ENCODE measurements at regions not wholly inside any gene's neighbourhood (a gene's known extent, or its start where the extent isn't known, plus 50 kb on each side); places are given as distances from the start of the nearest gene placed in this dataset.

DNA sequence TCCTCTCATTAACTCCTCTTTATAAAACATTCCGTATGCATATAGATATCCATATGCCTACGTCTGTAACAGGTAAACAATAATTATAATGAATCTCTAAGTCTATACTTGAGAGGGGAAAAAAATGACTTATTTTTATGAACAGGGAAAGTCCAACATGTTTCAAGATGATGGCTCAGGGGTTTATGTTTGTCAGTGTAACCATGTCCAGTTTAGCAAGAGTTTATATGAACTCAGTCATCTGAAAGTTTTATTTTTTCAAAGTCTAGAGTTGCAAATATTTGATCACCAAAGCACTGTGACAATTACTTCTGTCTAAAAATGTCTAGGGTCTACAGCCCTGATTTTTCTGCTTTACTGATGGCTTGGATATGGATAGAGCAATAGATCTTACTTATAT, 559.4 kb upstream of the KCNMB2 start:
- H3K9me3 Mint-ChIP-seq (ENCODE audit: low read depth) = no peaks in the 10 kb centered on the region
- no peaks in the 10 kb centered on the region for H3K36me3 Mint-ChIP-seq (ENCODE audit: low read depth)
- TF ChIP-seq, protein P1, sequence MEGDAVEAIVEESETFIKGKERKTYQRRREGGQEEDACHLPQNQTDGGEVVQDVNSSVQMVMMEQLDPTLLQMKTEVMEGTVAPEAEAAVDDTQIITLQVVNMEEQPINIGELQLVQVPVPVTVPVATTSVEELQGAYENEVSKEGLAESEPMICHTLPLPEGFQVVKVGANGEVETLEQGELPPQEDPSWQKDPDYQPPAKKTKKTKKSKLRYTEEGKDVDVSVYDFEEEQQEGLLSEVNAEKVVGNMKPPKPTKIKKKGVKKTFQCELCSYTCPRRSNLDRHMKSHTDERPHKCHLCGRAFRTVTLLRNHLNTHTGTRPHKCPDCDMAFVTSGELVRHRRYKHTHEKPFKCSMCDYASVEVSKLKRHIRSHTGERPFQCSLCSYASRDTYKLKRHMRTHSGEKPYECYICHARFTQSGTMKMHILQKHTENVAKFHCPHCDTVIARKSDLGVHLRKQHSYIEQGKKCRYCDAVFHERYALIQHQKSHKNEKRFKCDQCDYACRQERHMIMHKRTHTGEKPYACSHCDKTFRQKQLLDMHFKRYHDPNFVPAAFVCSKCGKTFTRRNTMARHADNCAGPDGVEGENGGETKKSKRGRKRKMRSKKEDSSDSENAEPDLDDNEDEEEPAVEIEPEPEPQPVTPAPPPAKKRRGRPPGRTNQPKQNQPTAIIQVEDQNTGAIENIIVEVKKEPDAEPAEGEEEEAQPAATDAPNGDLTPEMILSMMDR (IDR thresholded peaks at IDR 0.05) = no peak
- H3K4me1 Mint-ChIP-seq (ENCODE audit: low read depth) = peaks cover 38% of the 10 kb centered on the region
- H3K4me3 Mint-ChIP-seq (ENCODE audit: unreplicated experiment) = no peak overlapping the region
- H3K27ac Mint-ChIP-seq (ENCODE audit: unreplicated experiment) = peak overlapping the region; percentile 1
- no peaks in the 10 kb centered on the region for H3K27me3 Mint-ChIP-seq (ENCODE audit: low read depth)
- DNase-seq (ENCODE audit: low spot score) = no peak

DNA sequence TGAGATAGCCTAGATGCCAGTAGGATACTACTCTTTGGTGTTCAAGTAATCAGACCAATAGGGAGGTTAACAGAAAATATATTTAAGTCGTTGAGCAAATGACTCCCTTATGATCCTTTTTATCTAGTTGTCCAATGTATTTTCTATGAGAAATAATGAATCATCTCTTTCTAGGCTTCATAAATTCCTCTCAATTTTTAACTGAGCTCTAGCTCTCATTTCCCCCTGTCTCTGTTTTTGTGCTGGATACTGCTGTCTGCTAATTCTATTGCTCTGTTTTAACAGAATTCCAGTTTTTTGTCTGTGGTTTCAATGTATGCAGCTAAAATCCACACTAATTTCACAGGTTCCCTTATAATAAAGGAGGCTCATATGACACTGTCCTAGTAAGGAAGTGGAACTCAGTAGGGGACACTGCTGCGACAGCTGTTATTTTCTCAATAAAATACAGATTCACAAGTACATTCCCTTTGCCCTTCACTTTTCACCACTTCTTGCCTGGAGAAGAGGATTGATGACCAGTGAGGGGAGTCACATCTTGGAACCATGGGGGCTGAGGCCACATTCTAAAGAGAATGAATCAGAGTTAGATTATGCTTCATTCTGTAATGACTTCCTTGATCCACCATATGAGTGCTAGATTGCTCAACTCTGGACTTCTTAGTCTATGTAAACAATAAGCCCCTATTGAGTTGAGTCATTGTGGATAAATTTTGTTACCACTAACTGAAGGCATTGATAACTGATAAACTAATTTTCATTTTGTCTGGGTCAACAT, 558.7 kb upstream of the KCNMB2 start:
- no peaks in the 10 kb centered on the region for H3K36me3 Mint-ChIP-seq (ENCODE audit: low read depth)
- H3K27ac Mint-ChIP-seq (ENCODE audit: unreplicated experiment) = peak overlapping the region; percentile 87
- DNase-seq (ENCODE audit: low spot score) = no peak
- H3K27me3 Mint-ChIP-seq (ENCODE audit: low read depth) = no peaks in the 10 kb centered on the region
- no peak overlapping the region for H3K4me3 Mint-ChIP-seq (ENCODE audit: unreplicated experiment)
- peaks cover 44% of the 10 kb centered on the region for H3K4me1 Mint-ChIP-seq (ENCODE audit: low read depth)
- H3K9me3 Mint-ChIP-seq (ENCODE audit: low read depth) = no peaks in the 10 kb centered on the region
- TF ChIP-seq, protein P1 (IDR thresholded peaks at IDR 0.05) = no peak

DNA sequence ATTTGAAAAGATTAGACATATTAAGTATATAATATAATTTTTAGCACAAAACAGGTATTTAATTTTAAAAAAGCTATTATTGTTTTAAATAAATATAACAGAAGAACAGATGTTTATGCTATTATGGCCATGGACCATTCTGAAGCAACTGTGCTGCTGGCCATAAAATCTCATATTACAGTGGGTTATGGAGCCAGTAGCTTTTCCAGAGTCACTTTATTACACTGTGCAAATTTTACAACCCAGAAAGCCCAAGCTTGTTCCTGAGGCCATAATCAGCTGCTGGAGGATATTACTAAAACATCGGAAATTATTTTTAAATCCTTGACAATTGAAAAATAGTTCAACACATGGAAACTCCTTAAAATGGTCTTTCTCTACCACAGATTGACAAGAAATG, 557.3 kb upstream of the KCNMB2 start:
- Mint-ChIP-seq H3K36me3 (ENCODE audit: low read depth) (no peaks in the 10 kb centered on the region), H3K4me1 (ENCODE audit: low read depth) (peaks cover 33% of the 10 kb centered on the region), H3K27ac (ENCODE audit: unreplicated experiment) (no peak overlapping the region), H3K9me3 (ENCODE audit: low read depth) (no peaks in the 10 kb centered on the region), H3K27me3 (ENCODE audit: low read depth) (no peaks in the 10 kb centered on the region), H3K4me3 (ENCODE audit: unreplicated experiment) (no peak overlapping the region)
- DNase-seq (ENCODE audit: low spot score) = no peak
- TF ChIP-seq, protein P1 (IDR thresholded peaks at IDR 0.05) = no peak

DNA sequence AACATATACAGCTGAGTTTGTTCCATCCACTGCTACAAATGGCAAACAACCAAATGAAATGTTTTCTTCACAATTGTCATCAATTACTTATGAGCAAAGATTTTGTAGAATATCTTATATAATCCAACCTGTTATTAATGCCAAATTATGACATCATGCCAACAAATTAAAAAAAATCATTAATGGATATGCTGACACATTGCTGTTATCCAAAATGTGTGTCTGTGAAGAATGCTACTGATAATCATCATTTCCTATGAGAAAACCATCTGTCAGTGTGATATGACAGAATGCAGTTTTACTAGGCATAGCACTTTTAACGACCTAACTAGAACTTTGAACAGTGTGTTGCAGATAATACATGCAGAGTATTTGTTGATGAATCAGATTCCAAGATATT, 556.5 kb upstream of the KCNMB2 start:
- Mint-ChIP-seq H3K4me3 (ENCODE audit: unreplicated experiment) (no peak overlapping the region), H3K4me1 (ENCODE audit: low read depth) (peaks cover 29% of the 10 kb centered on the region), H3K9me3 (ENCODE audit: low read depth) (no peaks in the 10 kb centered on the region), H3K27me3 (ENCODE audit: low read depth) (no peaks in the 10 kb centered on the region), H3K36me3 (ENCODE audit: low read depth) (no peaks in the 10 kb centered on the region), H3K27ac (ENCODE audit: unreplicated experiment) (no peak overlapping the region)
- TF ChIP-seq, protein P1 (IDR thresholded peaks at IDR 0.05) = no peak
- no peak for DNase-seq (ENCODE audit: low spot score)

DNA sequence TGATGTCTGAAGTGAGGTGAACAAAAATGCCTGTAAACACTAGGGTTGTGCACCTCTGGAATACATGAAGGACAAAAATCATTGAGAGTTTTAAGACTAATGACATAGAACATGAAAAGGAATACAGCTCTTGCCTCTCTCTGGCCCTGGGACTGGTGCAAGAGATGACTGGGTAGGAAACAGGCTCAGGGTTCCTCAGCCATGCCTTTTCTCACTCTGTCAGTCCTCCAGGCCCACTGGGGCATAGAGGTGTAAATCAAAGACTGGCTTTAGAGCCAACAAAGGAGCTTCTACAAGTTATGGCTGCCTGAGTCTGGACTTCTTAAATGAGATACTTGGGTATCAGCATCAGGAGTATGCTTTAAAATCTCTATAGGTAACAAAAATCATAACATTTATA, 554.7 kb upstream of the KCNMB2 start:
- H3K4me3 Mint-ChIP-seq (ENCODE audit: unreplicated experiment) = no peak overlapping the region
- TF ChIP-seq, protein P1 (IDR thresholded peaks at IDR 0.05) = no peak
- DNase-seq (ENCODE audit: low spot score) = no peak
- H3K4me1 Mint-ChIP-seq (ENCODE audit: low read depth) = peaks cover 26% of the 10 kb centered on the region
- no peaks in the 10 kb centered on the region for H3K27me3 Mint-ChIP-seq (ENCODE audit: low read depth)
- no peaks in the 10 kb centered on the region for H3K36me3 Mint-ChIP-seq (ENCODE audit: low read depth)
- H3K9me3 Mint-ChIP-seq (ENCODE audit: low read depth) = no peaks in the 10 kb centered on the region
- no peak overlapping the region for H3K27ac Mint-ChIP-seq (ENCODE audit: unreplicated experiment)

Measured in chondrocyte (in vitro differentiated cells).